SK-N-SH treated with all-trans-retinoic acid at 6 μM for 48 hours (cell line): ENCODE measurements at regions not wholly inside any gene's neighbourhood (a gene's known extent, or its start where the extent isn't known, plus 50 kb on each side); places are given as distances from the start of the nearest gene placed in this dataset.

Experiments used
- ATAC-seq: fragments of 200-7000 bp; cut with Tn5 transposase; 3 replicates; pipeline ENCODE4 v1.9.1; 2020; ENCODE audit warnings: mild to moderate bottlenecking, moderate library complexity
- ARNTL ChIP-seq: fragments of 450-650 bp; formaldehyde crosslinking; IDR thresholded peaks from 2 replicates; pipeline ENCODE4 v1.5.0; 2020; ENCODE audit warnings: low read depth, mild to moderate bottlenecking, moderate library complexity, borderline replicate concordance
- CREB5 ChIP-seq: fragments of 250-450 bp; sonication (Bioruptor Pico); IDR thresholded peaks from 2 replicates; pipeline ENCODE4 v1.5.1; 2020; ENCODE audit warnings: low read depth, mild to moderate bottlenecking, moderate library complexity
- CSDC2 ChIP-seq: fragments of 250-450 bp; sonication (Bioruptor Pico); IDR thresholded peaks from 2 replicates; pipeline ENCODE4 v1.5.0; 2020; ENCODE audit warnings: mild to moderate bottlenecking, moderate library complexity
- ESRRG ChIP-seq: fragments of 250-450 bp; sonication (Bioruptor Pico); IDR thresholded peaks from 2 replicates; pipeline ENCODE4 v1.6.1; 2021; ENCODE audit warnings: mild to moderate bottlenecking
- GLIS3 ChIP-seq: fragments of 250-450 bp; sonication (Bioruptor Pico); IDR thresholded peaks from 2 replicates; pipeline ENCODE4 v1.5.0; 2020; ENCODE audit warnings: mild to moderate bottlenecking, moderate library complexity
- ISL1 ChIP-seq: fragments of 250-450 bp; sonication (Bioruptor Pico); IDR thresholded peaks from 2 replicates; pipeline ENCODE4 v2.1.2; 2022; ENCODE audit warnings: mild to moderate bottlenecking, moderate library complexity
- OSR1 ChIP-seq: fragments of 250-450 bp; sonication (Bioruptor Pico); IDR thresholded peaks from 2 replicates; pipeline ENCODE4 v1.8.0; 2022; ENCODE audit warnings: moderate library complexity, mild to moderate bottlenecking, inconsistent platforms
- PATZ1 ChIP-seq: fragments of 250-450 bp; sonication (Bioruptor Pico); IDR thresholded peaks from 2 replicates; pipeline ENCODE4 v1.8.0; 2020; ENCODE audit warnings: mild to moderate bottlenecking, moderate library complexity, borderline replicate concordance
- SNAI2 ChIP-seq: fragments of 250-450 bp; sonication (Bioruptor Pico); IDR thresholded peaks from 2 replicates; pipeline ENCODE4 v1.5.0; 2020; ENCODE audit warnings: mild to moderate bottlenecking, moderate library complexity
- TOX ChIP-seq: fragments of 250-450 bp; sonication (Bioruptor Pico); IDR thresholded peaks from 2 replicates; pipeline ENCODE4 v1.8.0; 2021; ENCODE audit warnings: mild to moderate bottlenecking, moderate library complexity, borderline replicate concordance
- TSHZ2 ChIP-seq: fragments of 250-450 bp; sonication (Bioruptor Pico); IDR thresholded peaks from 2 replicates; pipeline ENCODE4 v1.5.0; 2020; ENCODE audit warnings: mild to moderate bottlenecking, moderate library complexity
- ZC3H10 ChIP-seq: fragments of 250-450 bp; sonication (Bioruptor Pico); IDR thresholded peaks from 2 replicates; pipeline ENCODE4 v1.5.1; 2021; ENCODE audit warnings: mild to moderate bottlenecking, moderate library complexity
- ZFP3 ChIP-seq: fragments of 250-450 bp; sonication (Bioruptor Pico); IDR thresholded peaks from 2 replicates; pipeline ENCODE4 v1.5.0; 2020; ENCODE audit warnings: mild to moderate bottlenecking, moderate library complexity
- ZFP30 ChIP-seq: fragments of 450-650 bp; formaldehyde crosslinking; IDR thresholded peaks from 2 replicates; pipeline ENCODE4 v1.5.0; 2022; ENCODE audit warnings: mild to moderate bottlenecking, moderate library complexity
- ZNF565 ChIP-seq: fragments of 450-650 bp; formaldehyde crosslinking; conservative IDR thresholded peaks from 2 replicates; pipeline ENCODE4 v1.5.0; 2020; ENCODE audit warnings: low read depth, mild to moderate bottlenecking, moderate library complexity
- ZNF70 ChIP-seq: fragments of 450-650 bp; formaldehyde crosslinking; IDR thresholded peaks from 2 replicates; pipeline ENCODE4 v1.5.0; 2020; ENCODE audit warnings: mild to moderate bottlenecking, moderate library complexity
- TF ChIP-seq, protein P1 (sequence below): fragments of 250-450 bp; sonication (Bioruptor Pico); IDR thresholded peaks from 2 replicates; pipeline ENCODE4 v1.5.1; 2021; ENCODE audit warnings: mild to moderate bottlenecking, moderate library complexity
- TF ChIP-seq, protein P2 (sequence below): fragments of 250-450 bp; sonication (Bioruptor Pico); IDR thresholded peaks from 2 replicates; pipeline ENCODE4 v1.8.0; 2021; ENCODE audit warnings: low read depth, mild to moderate bottlenecking, moderate library complexity, borderline replicate concordance

DNA sequence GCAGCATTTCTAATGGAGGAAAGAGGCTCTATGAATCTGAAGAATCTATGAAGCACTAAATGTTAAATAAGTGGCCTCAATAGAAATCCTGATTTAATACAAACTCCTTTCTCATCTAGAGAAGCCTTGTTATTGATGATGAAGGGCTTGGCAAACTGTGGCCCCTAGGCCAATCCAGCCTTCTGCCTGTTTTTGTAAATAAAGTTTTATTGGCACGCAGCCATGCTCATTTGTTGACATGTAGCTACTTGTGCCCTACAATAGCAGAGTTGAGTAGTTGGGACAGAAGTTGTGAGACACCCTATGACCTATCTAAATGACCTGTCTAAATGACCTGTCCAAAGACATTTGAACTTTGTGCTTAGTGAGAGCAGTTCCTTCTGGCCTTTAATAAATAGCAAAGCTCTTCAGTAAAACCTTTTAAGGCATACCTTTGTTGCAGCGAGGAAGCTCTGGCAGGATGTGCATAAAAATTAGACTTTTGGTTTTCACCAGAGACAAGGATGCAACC lies 484.4 kb upstream of the SPRED2 start:
- ATAC-seq: no peak
- no peak for TF ChIP-seq ZFP3
- no peak for TF ChIP-seq TSHZ2 (CRISPR knock-in tag)
- TF ChIP-seq ZNF565 (CRISPR knock-in tag): no peak
- no peak for TF ChIP-seq ZNF70 (CRISPR knock-in tag)
- TF ChIP-seq, protein P1, sequence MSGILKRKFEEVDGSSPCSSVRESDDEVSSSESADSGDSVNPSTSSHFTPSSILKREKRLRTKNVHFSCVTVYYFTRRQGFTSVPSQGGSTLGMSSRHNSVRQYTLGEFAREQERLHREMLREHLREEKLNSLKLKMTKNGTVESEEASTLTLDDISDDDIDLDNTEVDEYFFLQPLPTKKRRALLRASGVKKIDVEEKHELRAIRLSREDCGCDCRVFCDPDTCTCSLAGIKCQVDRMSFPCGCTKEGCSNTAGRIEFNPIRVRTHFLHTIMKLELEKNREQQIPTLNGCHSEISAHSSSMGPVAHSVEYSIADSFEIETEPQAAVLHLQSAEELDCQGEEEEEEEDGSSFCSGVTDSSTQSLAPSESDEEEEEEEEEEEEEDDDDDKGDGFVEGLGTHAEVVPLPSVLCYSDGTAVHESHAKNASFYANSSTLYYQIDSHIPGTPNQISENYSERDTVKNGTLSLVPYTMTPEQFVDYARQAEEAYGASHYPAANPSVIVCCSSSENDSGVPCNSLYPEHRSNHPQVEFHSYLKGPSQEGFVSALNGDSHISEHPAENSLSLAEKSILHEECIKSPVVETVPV (CRISPR knock-in tag): no peak
- TF ChIP-seq, protein P2, sequence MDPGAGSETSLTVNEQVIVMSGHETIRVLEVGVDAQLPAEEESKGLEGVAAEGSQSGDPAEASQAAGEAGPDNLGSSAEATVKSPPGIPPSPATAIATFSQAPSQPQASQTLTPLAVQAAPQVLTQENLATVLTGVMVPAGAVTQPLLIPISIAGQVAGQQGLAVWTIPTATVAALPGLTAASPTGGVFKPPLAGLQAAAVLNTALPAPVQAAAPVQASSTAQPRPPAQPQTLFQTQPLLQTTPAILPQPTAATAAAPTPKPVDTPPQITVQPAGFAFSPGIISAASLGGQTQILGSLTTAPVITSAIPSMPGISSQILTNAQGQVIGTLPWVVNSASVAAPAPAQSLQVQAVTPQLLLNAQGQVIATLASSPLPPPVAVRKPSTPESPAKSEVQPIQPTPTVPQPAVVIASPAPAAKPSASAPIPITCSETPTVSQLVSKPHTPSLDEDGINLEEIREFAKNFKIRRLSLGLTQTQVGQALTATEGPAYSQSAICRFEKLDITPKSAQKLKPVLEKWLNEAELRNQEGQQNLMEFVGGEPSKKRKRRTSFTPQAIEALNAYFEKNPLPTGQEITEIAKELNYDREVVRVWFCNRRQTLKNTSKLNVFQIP (CRISPR knock-in tag): no peak
- no peak for TF ChIP-seq PATZ1 (CRISPR knock-in tag)
- TF ChIP-seq ESRRG: no peak
- no peak for TF ChIP-seq OSR1 (CRISPR knock-in tag)
- TF ChIP-seq ZC3H10 (CRISPR knock-in tag): no peak
- no peak for TF ChIP-seq GLIS3
- no peak for TF ChIP-seq SNAI2 (CRISPR knock-in tag)
- TF ChIP-seq ISL1 (CRISPR knock-in tag): no peak
- no peak for TF ChIP-seq CSDC2 (CRISPR knock-in tag)

DNA sequence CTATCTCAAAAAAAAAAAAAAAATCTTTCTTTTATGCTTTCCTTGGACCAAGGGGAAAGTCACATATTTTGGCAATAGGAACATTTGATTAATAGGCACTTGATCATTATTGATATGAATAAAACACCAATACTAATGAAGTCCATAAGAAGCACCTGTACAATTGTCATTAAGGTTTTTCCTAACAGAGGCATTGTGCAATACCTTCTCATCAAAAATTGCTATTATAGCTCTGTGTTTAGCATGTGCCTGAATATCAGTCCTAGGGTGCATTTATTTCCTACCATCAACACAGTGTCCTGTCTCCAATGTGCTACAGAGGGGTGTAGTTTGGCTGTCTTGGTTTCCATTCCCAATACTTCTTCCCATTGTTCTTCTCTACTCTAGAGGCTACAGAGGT lies 483.8 kb upstream of the SPRED2 start:
- no peak for TF ChIP-seq ZFP30 (CRISPR knock-in tag)
- no peak for TF ChIP-seq GLIS3
- TF ChIP-seq TOX: no peak
- no peak for ATAC-seq

- ATAC-seq: no peak
- no peak for TF ChIP-seq TSHZ2 (CRISPR knock-in tag)
- no peak for TF ChIP-seq ZFP30 (CRISPR knock-in tag)
- no peak for TF ChIP-seq ARNTL (CRISPR knock-in tag)
- TF ChIP-seq GLIS3: no peak
- TF ChIP-seq ESRRG: no peak
- no peak for TF ChIP-seq TOX
- no peak for TF ChIP-seq SNAI2 (CRISPR knock-in tag)
- no peak for TF ChIP-seq CREB5
- no peak for TF ChIP-seq PATZ1 (CRISPR knock-in tag)
These were observed 482.9 kb upstream of the SPRED2 start for GRCh38 chr2:65915273-65915672.
